GM19035 (cell line): ENCODE measurements at regions not wholly inside any gene's neighbourhood (a gene's known extent, or its start where the extent isn't known, plus 50 kb on each side); places are given as distances from the start of the nearest gene placed in this dataset.

Experiments used
- ATAC-seq: cut with Tn5 transposase; IDR thresholded peaks from one replicate; pipeline ENCODE4 v1.9.1; 2021; ENCODE audit not compliant: unreplicated experiment

DNA sequence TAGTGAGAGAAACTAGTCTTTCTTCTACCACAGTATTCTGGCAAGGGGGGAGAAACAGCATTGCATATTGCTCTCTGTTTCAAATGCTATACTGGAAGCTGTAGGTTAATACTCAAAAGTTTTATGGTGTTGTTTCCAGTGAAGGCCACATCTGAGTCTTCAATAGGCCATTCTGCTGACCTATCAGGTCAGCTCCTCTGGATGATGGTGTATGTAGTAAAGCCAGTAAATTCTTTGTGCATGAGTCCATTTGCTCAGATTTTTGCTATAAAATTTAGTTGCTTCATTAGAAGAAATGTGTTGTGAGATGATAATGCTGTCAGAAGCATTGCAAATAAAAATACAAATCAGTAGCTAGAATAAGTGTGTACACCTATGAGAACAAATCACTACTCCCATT is 64.9 kb upstream of the RBMS3 start:
- ATAC-seq = no peak

DNA sequence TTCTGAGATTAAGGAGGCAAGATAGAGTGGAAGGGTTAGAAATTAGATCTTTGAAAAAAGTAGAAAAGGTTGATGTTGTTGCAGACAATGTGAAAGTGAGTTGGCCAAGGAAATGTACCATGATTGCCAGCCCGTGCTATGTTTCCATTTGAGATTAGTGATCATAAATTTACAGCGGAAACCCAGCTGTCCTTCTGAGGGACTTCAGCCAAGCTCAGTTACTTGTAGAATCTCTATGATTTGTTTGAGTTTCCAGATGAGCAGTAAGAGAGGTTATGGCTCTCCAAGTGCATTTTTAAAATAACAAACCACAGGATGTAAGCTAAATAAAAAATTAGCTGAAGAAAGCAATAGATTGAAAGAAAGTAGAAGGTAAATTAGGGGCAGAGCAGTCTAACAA is 54.2 kb upstream of the RBMS3 start:
- no peak for ATAC-seq

DNA sequence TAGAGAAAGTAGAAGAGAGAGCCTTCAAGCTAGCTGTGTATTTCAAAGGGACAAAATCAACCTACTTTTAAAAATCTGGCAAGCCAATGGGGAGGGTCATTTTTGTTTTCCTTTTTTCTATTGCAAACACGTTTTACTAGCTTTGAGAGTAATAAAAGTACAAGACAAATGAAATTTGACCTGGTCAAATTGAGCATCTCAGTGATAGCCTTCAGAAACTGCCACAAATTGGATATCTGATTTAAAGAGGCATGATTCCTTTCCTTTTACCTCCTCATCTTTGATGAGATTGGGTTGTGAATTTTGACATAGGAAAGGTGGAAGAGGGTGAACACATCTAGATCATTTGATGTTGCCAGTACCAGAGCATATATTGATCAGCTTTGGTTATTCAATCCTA is 53.6 kb upstream of the RBMS3 start:
- ATAC-seq = no peak
